ENCODE measurements at regions not wholly inside any gene's neighbourhood (a gene's known extent, or its start where the extent isn't known, plus 50 kb on each side); places are given as distances from the start of the nearest gene placed in this dataset.
"Not testable (repeated sequence)": the region's sequence is repeated elsewhere in the genome, so short reads cannot be mapped to it uniquely, and the experiment has no call there.

DNA sequence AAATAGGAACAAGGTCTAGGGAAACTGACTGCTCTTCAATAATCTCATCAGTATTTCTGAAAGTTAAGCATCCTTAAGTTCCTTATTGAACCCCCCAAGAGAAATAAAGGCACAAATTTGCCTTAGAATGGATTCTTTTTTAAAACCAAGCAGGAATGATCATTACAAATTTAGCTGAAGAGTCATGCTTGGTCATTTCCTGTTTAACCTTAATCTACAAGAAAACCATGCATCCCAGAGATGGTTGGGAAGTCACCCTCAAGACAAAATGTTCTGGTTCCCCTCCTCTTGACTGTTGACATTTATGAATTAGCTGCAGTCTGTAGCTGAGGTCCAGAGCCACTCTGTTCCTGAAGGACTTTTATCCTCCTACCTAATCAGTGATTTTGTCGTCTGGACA lies 291.8 kb upstream of the G2E3 start:
- DNase-seq (ENCODE audit: low read depth, low spot score), result no peak
- in situ Hi-C loops (cut with HindIII; ENCODE audit: low pct_unique_long_range_greater_than_20kb, low sequenced_read_pairs), result no loop called here

DNA sequence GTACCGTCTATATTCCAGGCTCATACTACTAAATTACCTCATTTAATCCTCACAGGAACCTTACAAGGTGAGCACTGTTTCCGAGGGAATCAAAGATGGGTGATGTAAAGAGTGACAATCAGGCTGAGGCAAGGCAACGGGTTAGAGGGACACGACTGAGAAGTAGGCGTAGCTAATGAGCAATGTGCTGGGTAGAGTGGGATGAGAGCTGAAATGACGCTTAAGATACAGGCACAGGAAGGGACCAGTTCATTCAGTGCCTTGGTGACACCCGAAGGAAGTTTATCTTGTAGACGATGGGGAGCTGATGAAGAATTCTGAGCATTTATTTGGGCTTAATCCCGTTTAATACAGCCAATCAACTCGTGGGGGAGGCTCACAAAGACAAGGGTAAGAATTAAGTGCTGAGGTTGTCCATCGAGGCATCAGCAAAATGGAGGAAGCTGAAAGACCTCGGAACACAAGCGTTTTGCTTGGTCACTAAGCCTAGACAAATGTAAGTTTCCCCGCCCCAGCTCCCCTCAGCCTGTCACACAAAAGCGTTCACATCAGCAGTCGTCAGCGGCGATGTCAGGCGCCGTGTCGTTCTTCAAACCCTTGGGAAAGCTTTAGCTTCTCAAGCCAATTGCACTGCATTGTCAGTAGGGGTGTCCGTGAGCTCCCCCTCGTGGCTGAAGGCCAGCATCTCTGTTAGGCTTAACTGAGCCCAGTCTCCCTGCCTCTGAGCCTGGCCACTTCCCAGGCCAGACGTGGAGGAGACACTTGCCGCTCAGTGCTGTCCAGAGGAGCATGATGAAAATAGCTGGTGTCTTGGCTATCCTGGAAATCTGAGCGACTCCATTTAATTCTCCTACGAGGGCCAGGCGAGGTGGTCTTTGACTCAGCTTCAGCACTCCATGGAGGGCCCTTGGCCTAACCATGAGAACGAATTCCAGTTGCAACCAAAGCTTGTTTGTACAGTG lies 288.5 kb upstream of the G2E3 start:
- in situ Hi-C loops (cut with HindIII; ENCODE audit: low pct_unique_long_range_greater_than_20kb, low sequenced_read_pairs), result no loop called here
- peak; percentile 89 for DNase-seq (ENCODE audit: low read depth, low spot score)

GRCh38 chr14:30271811-30272323 lies 287.1 kb upstream of the G2E3 start:
- in situ Hi-C loops (cut with HindIII; ENCODE audit: low pct_unique_long_range_greater_than_20kb, low sequenced_read_pairs), result no loop called here

DNA sequence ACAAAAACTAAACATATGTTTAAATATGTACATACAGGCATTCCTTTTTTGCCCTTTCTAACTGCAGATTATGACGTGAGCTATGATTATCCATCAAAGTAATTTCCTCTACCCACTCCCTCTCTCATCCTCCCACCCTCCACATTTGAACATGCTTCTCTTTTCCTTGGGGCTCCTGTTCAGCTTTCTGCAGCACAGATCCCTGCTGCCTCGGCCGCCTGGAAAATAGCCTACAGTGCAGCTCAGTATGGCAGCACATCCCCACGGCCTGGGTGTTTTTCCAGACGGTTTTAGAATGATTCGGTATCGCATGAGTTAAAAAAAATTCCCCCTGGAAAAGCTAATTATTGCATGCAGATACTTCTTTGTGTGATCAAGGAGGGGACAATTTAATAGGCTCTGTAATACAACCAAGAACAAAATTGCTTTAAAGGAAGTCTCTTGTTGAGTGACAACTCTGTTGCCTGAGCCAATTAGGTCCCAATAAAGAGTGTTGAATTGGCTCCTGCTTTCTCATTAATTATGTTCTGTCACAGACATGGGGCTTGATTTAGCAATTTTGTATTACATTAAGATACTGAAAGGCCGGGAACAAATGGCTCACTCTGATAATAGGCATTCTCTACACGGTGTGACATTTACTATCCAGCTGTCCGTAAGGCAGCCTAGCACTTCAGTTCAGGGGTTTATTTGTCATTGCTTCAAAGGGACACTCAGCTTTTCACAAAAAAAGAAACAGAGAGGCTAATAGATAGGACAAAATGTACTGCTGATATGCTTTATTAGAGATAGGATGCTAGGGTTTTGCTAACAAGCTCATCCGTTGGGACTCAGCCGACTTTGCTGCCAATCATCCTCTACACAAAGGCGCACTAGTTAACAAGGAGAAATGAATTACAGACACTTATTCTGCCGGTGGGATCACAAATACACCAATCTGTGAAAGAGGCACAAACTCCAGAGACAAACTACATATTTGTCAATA lies 285.8 kb upstream of the G2E3 start:
- in situ Hi-C loops (cut with HindIII; ENCODE audit: low pct_unique_long_range_greater_than_20kb, low sequenced_read_pairs), result no loop called here

More at GRCh38 chr14:30271811-30272323, 287.1 kb upstream of the G2E3 start:
- no peak for DNase-seq (ENCODE audit: low read depth, low spot score)

GRCh38 chr14:30275604-30276003 lies 283.4 kb upstream of the G2E3 start:
- in situ Hi-C loops (cut with HindIII; ENCODE audit: low pct_unique_long_range_greater_than_20kb, low sequenced_read_pairs), result no loop called here
- DNase-seq (ENCODE audit: low read depth, low spot score), result no peak

More for the DNA sequence above, 285.8 kb upstream of the G2E3 start:
- DNase-seq (ENCODE audit: low read depth, low spot score), result no peak

DNA sequence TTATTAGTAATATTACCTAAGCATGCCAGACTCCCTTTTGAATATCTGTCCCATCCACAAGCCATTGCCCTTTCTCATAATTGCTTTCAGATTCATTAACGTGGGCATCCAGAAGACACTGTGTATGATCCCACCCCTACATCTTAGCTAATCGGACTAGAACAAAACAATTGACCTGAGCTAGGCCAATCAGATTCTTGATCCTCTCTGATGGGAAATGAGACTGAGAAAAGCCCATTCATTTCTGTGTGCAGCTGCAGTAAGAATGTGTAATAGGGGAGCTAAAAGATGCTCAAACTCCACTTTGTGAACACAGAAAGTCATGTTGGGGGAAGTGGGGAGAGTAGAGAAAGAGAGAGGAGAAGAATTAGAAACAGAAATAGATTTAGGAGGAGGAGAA lies 281.7 kb upstream of the G2E3 start:
- in situ Hi-C loops (cut with HindIII; ENCODE audit: low pct_unique_long_range_greater_than_20kb, low sequenced_read_pairs), result no loop called here
- DNase-seq (ENCODE audit: low read depth, low spot score), result no peak

- DNase-seq (ENCODE audit: low read depth, low spot score); in situ Hi-C loops (cut with HindIII; ENCODE audit: low pct_unique_long_range_greater_than_20kb, low sequenced_read_pairs): not testable (repeated sequence)
Measured at GRCh38 chr14:30278856-30279255, 280.1 kb upstream of the G2E3 start.

DNA sequence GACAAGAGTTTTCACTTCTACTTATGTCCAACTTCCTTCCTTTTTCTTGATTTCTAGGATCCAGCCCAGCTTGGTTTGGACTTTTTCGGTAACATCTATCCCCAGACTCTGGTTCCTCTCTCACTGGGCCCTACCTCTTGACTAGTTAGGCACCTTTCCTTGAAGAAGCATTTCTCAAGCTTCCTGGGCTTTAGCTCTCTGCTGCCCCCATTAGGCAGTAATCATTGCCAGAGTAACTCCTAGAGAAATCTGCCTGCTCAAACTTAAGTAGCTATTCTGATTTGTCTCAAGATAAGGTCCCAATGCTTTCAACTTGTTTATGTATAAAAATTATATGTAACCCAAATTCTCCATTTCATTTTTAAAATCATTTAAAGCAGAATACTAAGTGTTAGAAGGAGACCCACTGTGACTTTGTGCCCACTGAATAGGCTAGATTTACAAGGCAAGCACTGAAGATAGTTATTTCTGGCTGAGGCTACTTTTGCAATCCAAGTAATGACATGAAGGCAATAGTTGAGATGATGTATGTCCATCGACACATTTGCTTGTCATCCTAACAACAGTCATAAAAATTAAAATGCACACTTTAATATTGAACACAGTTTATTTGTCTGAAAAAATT lies 275.0 kb upstream of the G2E3 start:
- DNase-seq (ENCODE audit: low read depth, low spot score), result peak; percentile 70
- in situ Hi-C loops (cut with HindIII; ENCODE audit: low pct_unique_long_range_greater_than_20kb, low sequenced_read_pairs), result no loop called here

DNA sequence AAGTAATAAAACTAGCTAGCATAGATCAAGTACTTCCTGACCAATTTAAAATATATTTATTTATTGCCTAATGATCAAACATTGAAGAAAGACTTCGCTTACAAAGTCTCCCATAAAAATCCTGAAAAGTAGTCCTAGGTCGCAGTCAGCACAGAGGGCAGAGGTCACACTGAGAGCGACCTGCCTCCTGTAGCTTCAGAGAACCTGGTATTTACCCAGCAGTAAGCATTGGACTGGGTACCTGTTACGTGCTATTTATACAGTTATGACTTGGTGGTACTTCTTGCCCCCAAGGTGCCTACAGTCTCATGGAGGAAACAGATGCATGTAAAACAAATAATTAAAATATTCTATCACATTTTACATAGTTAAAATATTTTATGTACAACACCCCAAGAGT lies 274.1 kb upstream of the G2E3 start:
- no peak for DNase-seq (ENCODE audit: low read depth, low spot score)
- in situ Hi-C loops (cut with HindIII; ENCODE audit: low pct_unique_long_range_greater_than_20kb, low sequenced_read_pairs), result no loop called here

DNA sequence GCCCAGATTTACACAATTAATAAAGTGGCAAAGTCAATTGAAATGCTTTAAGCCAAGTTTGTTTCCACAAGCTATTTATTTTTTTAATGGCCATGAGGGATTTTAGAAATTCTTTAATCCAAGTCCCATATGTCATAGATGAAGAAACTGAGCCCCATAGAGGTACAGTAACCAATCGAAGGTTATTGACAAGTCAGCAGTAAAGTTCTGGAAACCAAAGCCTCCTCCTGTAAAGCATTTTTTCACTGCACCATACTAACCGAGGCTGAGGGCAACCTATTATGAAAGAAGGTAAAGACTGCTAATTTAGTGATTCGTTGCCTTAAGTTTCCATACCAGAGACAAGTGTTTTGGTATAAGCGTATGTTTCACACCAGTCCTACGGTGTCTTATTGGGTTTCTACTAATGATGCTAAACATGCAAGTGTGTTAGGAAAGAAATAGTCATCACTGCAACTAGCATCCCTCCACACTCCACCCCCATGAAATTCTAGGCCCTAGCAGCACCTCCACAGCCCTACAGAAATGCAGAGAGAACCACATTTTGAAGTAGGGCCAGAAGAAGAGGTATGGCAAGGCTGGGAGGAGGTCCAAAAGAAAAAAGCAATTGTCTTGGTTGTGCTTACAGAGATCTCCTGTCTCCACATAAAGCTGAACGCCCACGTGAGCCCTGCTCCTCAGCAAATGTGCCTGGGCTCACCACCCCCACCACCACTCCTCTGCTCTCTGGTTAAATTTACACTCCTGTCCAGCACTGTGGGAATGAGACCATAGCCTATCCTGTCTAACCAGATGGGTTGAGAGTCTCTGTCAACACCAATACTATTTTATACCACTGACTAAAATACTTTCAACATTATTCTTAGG lies 271.1 kb upstream of the G2E3 start:
- DNase-seq (ENCODE audit: low read depth, low spot score), result no peak
- in situ Hi-C loops (cut with HindIII; ENCODE audit: low pct_unique_long_range_greater_than_20kb, low sequenced_read_pairs), result no loop called here

DNA sequence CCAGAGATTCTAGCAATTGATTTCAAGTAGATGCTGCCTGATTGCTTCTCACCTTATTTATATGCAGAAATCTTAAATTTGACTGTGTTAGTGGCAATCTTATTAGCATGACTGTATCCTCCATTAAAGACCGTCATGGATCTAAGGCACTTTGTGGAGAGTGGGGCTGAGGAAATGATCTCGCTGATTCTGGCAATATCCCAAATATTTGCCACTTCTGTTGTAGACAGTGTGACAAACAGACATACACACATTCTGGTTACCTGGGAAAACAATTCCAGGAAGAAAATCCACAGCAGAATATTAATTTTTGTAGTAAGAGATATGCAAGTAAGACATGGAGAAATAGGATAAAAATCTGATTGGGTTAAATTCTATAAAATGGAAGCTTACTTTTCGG lies 269.0 kb upstream of the G2E3 start:
- in situ Hi-C loops (cut with HindIII; ENCODE audit: low pct_unique_long_range_greater_than_20kb, low sequenced_read_pairs), result no loop called here
- DNase-seq (ENCODE audit: low read depth, low spot score), result no peak

DNA sequence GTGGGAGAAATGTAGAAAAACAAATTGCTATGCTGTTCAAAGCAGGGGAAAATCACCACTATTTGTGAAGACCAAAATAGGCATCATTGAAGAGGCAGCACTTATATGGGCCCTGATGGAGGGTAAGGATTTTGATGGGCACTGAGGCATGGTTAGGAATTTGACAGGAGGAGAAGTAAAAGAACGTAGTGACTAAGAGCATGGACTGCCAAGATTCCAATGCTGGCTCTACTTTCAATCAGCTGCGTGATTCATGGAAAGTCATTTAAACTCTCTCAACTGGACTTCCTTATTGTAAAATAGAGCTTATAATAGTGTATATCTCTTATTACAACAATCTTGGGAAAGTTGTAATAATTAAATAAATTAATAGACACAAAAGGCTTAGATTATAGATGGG lies 267.7 kb upstream of the G2E3 start:
- in situ Hi-C loops (cut with HindIII; ENCODE audit: low pct_unique_long_range_greater_than_20kb, low sequenced_read_pairs), result no loop called here
- no peak for DNase-seq (ENCODE audit: low read depth, low spot score)

- in situ Hi-C loops (cut with HindIII; ENCODE audit: low pct_unique_long_range_greater_than_20kb, low sequenced_read_pairs), result no loop called here
- DNase-seq (ENCODE audit: low read depth, low spot score), result no peak
Measured at GRCh38 chr14:30292541-30292940, 266.4 kb upstream of the G2E3 start.

DNA sequence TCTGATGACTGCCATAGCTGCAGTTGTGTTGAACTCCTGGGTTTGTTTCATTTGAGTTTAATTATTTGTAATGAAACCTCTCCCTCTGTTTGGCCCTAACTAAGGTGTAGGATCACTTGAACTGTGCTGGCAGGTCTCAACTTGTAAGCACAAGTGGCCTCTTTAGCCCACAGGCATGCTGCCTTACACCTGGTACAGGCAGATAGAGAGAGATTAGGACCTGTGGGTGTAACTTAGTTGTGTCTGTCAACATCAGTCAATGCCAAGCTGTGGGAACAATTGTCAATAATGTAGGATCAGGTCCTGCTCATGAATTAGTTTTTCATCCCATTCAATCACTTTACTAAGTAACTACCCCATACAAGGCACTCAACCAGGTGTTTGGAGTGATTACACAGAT lies 263.0 kb upstream of the G2E3 start:
- no peak for DNase-seq (ENCODE audit: low read depth, low spot score)
- in situ Hi-C loops (cut with HindIII; ENCODE audit: low pct_unique_long_range_greater_than_20kb, low sequenced_read_pairs), result no loop called here

GRCh38 chr14:30296931-30297405 lies 262.0 kb upstream of the G2E3 start:
- in situ Hi-C loops (cut with HindIII; ENCODE audit: low pct_unique_long_range_greater_than_20kb, low sequenced_read_pairs), result no loop called here
- peak; percentile 27 for DNase-seq (ENCODE audit: low read depth, low spot score)

DNA sequence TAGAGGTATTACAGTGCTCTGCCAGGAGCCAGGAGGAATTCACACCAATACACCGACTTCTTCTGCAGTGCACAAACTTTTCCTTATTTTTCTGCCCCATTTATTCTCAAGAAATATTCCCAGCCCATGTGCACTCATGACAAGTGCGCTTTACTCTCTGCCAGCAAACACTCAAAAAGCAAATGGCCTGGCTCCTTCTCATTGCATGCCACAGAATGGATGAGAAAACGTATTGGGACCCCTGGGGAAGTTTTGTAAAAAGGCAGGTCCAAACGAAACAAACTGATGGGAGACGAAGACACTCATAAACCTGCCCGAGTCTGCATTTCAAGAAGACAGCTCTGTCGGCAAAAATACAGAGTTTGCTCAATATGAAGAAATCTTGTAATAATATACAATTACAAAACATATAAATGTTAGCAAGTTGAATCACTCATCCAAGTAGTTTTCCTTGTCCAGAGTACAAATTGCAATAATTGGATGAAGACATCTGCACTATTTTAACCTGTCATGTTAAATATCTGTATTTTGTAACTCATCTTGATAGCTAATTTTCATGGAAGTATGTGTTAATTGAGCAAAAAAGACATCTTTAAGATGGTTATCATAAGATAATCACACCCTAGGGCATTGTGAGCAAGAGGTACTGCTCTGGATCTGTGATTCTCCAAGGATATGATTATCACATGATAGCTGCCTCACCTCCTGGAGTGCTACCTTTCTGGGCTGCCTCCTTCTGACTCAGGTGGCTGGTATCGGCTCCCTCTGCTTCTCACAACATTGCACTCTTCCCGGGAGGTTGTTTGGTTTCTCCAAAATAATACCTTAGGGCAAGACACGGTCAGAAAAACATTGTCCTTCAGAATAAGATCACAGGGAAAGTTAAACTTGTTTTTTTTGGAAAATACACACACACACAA lies 260.8 kb upstream of the G2E3 start:
- DNase-seq (ENCODE audit: low read depth, low spot score), result no peak
- in situ Hi-C loops (cut with HindIII; ENCODE audit: low pct_unique_long_range_greater_than_20kb, low sequenced_read_pairs), result no loop called here
